BJ (cell line): ENCODE measurements at regions not wholly inside any gene's neighbourhood (a gene's known extent, or its start where the extent isn't known, plus 50 kb on each side); places are given as distances from the start of the nearest gene placed in this dataset.

Experiments used
- CTCF ChIA-PET: fragments of 350-600 bp; formaldehyde crosslinking; extraction: SDS; loops from one replicate; lab custom pipeline; 2021; ENCODE audit warnings: antibody characterized with exemption, inconsistent platforms; lab: Yijun Ruan, JAX
- POLR2A ChIA-PET: fragments of 300-600 bp; sonication (Branson Sonifier 250); formaldehyde crosslinking; extraction: SDS; loops from one replicate; lab custom pipeline; 2021; ENCODE audit warnings: antibody characterized with exemption; lab: Charles Lee
- DNase-seq: peaks from one replicate; pipeline ENCODE4 v3.0.0-alpha.2; 2011; ENCODE audit warnings: low read depth
- H3K27me3 ChIP-seq: 2 replicates; pipeline ENCODE4 v1.6.0; 2011; ENCODE audit warnings: low read length; ENCODE audit not compliant: control insufficient read depth, insufficient read depth
- H3K36me3 ChIP-seq: 2 replicates; pipeline ENCODE4 v1.5.1; 2011; ENCODE audit warnings: low read length; ENCODE audit not compliant: control insufficient read depth, insufficient read depth
- H3K4me3 ChIP-seq: 2 replicates; pipeline ENCODE4 v1.5.1; 2011; ENCODE audit warnings: low read depth, mild to moderate bottlenecking, control low read depth, low read length
- CTCF ChIP-seq: IDR thresholded peaks from 2 replicates; pipeline ENCODE4 v1.5.1; 2011; ENCODE audit warnings: low read depth, mild to moderate bottlenecking, control low read depth, inconsistent platforms, low read length, moderate library complexity; ENCODE audit not compliant: insufficient read depth

GRCh38 chr3:197381371-197381770 is 83.0 kb upstream of the DLG1 start:
- no peak for DNase-seq
- peaks cover 16% of the 10 kb centered on the region for H3K27me3 ChIP-seq
- no peaks in the 10 kb centered on the region for H3K36me3 ChIP-seq
- POLR2A ChIA-PET: no interaction called here
- H3K4me3 ChIP-seq: no peak overlapping the region
- TF ChIP-seq CTCF: no peak
- CTCF ChIA-PET: interaction anchor here (0.9 kb wide), 1 partner anchor 84 kb away, joined by 3 read pairs; no protein-coding TSS in a partner anchor

- H3K4me3 ChIP-seq: no peak overlapping the region
- H3K27me3 ChIP-seq: peaks cover 12% of the 10 kb centered on the region
- TF ChIP-seq CTCF: no peak
- H3K36me3 ChIP-seq: no peaks in the 10 kb centered on the region
- CTCF ChIA-PET: interaction anchor here (0.6 to 1.1 kb wide), 2 partner anchors 14 to 218 kb away, joined by 3 to 4 read pairs; no protein-coding TSS in a partner anchor
- POLR2A ChIA-PET: no interaction called here
- no peak for DNase-seq
These were observed 82.4 kb upstream of the DLG1 start for GRCh38 chr3:197380786-197381185.

- TF ChIP-seq CTCF: no peak
- no peak for DNase-seq
- Histone ChIP-seq H3K36me3 (no peaks in the 10 kb centered on the region), H3K27me3 (peaks cover 4% of the 10 kb centered on the region), H3K4me3 (no peak overlapping the region)
- POLR2A ChIA-PET: interaction anchor here (1.1 kb wide), 1 partner anchor 111 kb away, joined by 4 read pairs; no protein-coding TSS in a partner anchor
- CTCF ChIA-PET: interaction anchor here (0.6 kb wide), 1 partner anchor 45 kb away, joined by 4 read pairs; no protein-coding TSS in a partner anchor
These were observed 80.7 kb upstream of the DLG1 start for GRCh38 chr3:197378985-197379718.

- Histone ChIP-seq H3K27me3 (no peaks in the 10 kb centered on the region), H3K4me3 (no peak overlapping the region), H3K36me3 (no peaks in the 10 kb centered on the region)
- POLR2A ChIA-PET: no interaction called here
- CTCF ChIA-PET: interaction anchor here (0.9 kb wide), 1 partner anchor 133 kb away, joined by 3 read pairs; no protein-coding TSS in a partner anchor
- DNase-seq: no peak
- no peak for TF ChIP-seq CTCF
These were observed 78.5 kb upstream of the DLG1 start for GRCh38 chr3:197376735-197377555.

- TF ChIP-seq CTCF: no peak
- Histone ChIP-seq H3K36me3 (no peaks in the 10 kb centered on the region), H3K27me3 (no peaks in the 10 kb centered on the region), H3K4me3 (no peak overlapping the region)
- POLR2A ChIA-PET: no interaction called here
- DNase-seq: no peak
- CTCF ChIA-PET: interaction anchor here (0.7 kb wide), 1 partner anchor 119 kb away, joined by 4 read pairs; no protein-coding TSS in a partner anchor
These were observed 77.6 kb upstream of the DLG1 start for GRCh38 chr3:197376020-197376419.
